ENCODE measurements at regions not wholly inside any gene's neighbourhood (a gene's known extent, or its start where the extent isn't known, plus 50 kb on each side); places are given as distances from the start of the nearest gene placed in this dataset.
"Not testable (repeated sequence)": the region's sequence is repeated elsewhere in the genome, so short reads cannot be mapped to it uniquely, and the experiment has no call there.

GRCh38 chr3:4139462-4140140 lies 163.6 kb upstream of the SETMAR start:
- in situ Hi-C loops (cut with HindIII; ENCODE audit: low sequenced_read_pairs), result no loop called here

- in situ Hi-C loops (cut with HindIII; ENCODE audit: low sequenced_read_pairs), result no loop called here
Measured at GRCh38 chr3:4140921-4141320, 162.2 kb upstream of the SETMAR start.

- in situ Hi-C loops (cut with HindIII; ENCODE audit: low sequenced_read_pairs), result no loop called here
Measured at GRCh38 chr3:4147556-4148118, 155.5 kb upstream of the SETMAR start.

- in situ Hi-C loops (cut with HindIII; ENCODE audit: low sequenced_read_pairs), result no loop called here
Measured at GRCh38 chr3:4149296-4149695, 153.9 kb upstream of the SETMAR start.

GRCh38 chr3:4150816-4151215 lies 152.4 kb upstream of the SETMAR start:
- in situ Hi-C loops (cut with HindIII; ENCODE audit: low sequenced_read_pairs), result no loop called here

- in situ Hi-C loops (cut with HindIII; ENCODE audit: low sequenced_read_pairs), result no loop called here
Measured at GRCh38 chr3:4151859-4152258, 151.3 kb upstream of the SETMAR start.

GRCh38 chr3:4153771-4154170 lies 149.4 kb upstream of the SETMAR start:
- in situ Hi-C loops (cut with HindIII; ENCODE audit: low sequenced_read_pairs), result no loop called here

GRCh38 chr3:4158329-4158728 lies 144.8 kb upstream of the SETMAR start:
- in situ Hi-C loops (cut with HindIII; ENCODE audit: low sequenced_read_pairs), result no loop called here

GRCh38 chr3:4162096-4162495 lies 141.1 kb upstream of the SETMAR start:
- in situ Hi-C loops (cut with HindIII; ENCODE audit: low sequenced_read_pairs), result no loop called here

GRCh38 chr3:4163011-4163410 lies 140.2 kb upstream of the SETMAR start:
- in situ Hi-C loops (cut with HindIII; ENCODE audit: low sequenced_read_pairs), result no loop called here

GRCh38 chr3:4166540-4166939 lies 136.6 kb upstream of the SETMAR start:
- in situ Hi-C loops (cut with HindIII; ENCODE audit: low sequenced_read_pairs), result no loop called here

- in situ Hi-C loops (cut with HindIII; ENCODE audit: low sequenced_read_pairs), result not testable (repeated sequence)
Measured at GRCh38 chr3:4167230-4167629, 135.9 kb upstream of the SETMAR start.

- in situ Hi-C loops (cut with HindIII; ENCODE audit: low sequenced_read_pairs), result no loop called here
Measured at GRCh38 chr3:4174791-4175190, 128.4 kb upstream of the SETMAR start.

GRCh38 chr3:4191971-4192370 lies 111.2 kb upstream of the SETMAR start:
- in situ Hi-C loops (cut with HindIII; ENCODE audit: low sequenced_read_pairs), result no loop called here

GRCh38 chr3:4195006-4195405 lies 108.2 kb upstream of the SETMAR start:
- in situ Hi-C loops (cut with HindIII; ENCODE audit: low sequenced_read_pairs), result no loop called here

GRCh38 chr3:4196506-4197147 lies 106.5 kb upstream of the SETMAR start:
- in situ Hi-C loops (cut with HindIII; ENCODE audit: low sequenced_read_pairs), result no loop called here

- in situ Hi-C loops (cut with HindIII; ENCODE audit: low sequenced_read_pairs), result no loop called here
Measured at GRCh38 chr3:4197670-4198069, 105.5 kb upstream of the SETMAR start.

GRCh38 chr3:4198491-4198890 lies 104.7 kb upstream of the SETMAR start:
- in situ Hi-C loops (cut with HindIII; ENCODE audit: low sequenced_read_pairs), result no loop called here

GRCh38 chr3:4204776-4205175 lies 98.4 kb upstream of the SETMAR start:
- in situ Hi-C loops (cut with HindIII; ENCODE audit: low sequenced_read_pairs), result not testable (repeated sequence)

GRCh38 chr3:4207672-4208071 lies 95.5 kb upstream of the SETMAR start:
- in situ Hi-C loops (cut with HindIII; ENCODE audit: low sequenced_read_pairs), result no loop called here

GRCh38 chr3:4208556-4208955 lies 94.6 kb upstream of the SETMAR start:
- in situ Hi-C loops (cut with HindIII; ENCODE audit: low sequenced_read_pairs), result no loop called here

- in situ Hi-C loops (cut with HindIII; ENCODE audit: low sequenced_read_pairs), result no loop called here
Measured at GRCh38 chr3:4211610-4212009, 91.6 kb upstream of the SETMAR start.
